ENCODE measurements at regions not wholly inside any gene's neighbourhood (a gene's known extent, or its start where the extent isn't known, plus 50 kb on each side); places are given as distances from the start of the nearest gene placed in this dataset.
A peak's percentile ranks its signal among the peaks of the same experiment; 100 is the strongest.
"Not testable (repeated sequence)": the region's sequence is repeated elsewhere in the genome, so short reads cannot be mapped to it uniquely, and the experiment has no call there.

- no peak for DNase-seq
Observed at GRCh38 chr17:71845337-71845736, 275.5 kb upstream of the SOX9 start.

GRCh38 chr17:71846561-71847110 lies 274.2 kb upstream of the SOX9 start:
- no peak for DNase-seq

GRCh38 chr17:71849783-71850768 lies 270.7 kb upstream of the SOX9 start:
- DNase-seq = no peak

GRCh38 chr17:71850812-71851211 lies 270.0 kb upstream of the SOX9 start:
- no peak for DNase-seq

GRCh38 chr17:71855010-71855409 lies 265.8 kb upstream of the SOX9 start:
- no peak for DNase-seq

- no peak for DNase-seq
Observed at GRCh38 chr17:71864755-71865154, 256.1 kb upstream of the SOX9 start.

- DNase-seq = no peak
Observed at GRCh38 chr17:71866095-71866494, 254.7 kb upstream of the SOX9 start.

- no peak for DNase-seq
Observed at GRCh38 chr17:71869293-71869692, 251.5 kb upstream of the SOX9 start.

GRCh38 chr17:71869841-71870545 lies 250.8 kb upstream of the SOX9 start:
- no peak for DNase-seq

- no peak for DNase-seq
Observed at GRCh38 chr17:71870546-71870862, 250.3 kb upstream of the SOX9 start.

GRCh38 chr17:71872843-71873485 lies 247.9 kb upstream of the SOX9 start:
- DNase-seq = peak; percentile 83 to 86

- DNase-seq = not testable (repeated sequence)
Observed at GRCh38 chr17:71874773-71875172, 246.0 kb upstream of the SOX9 start.

- DNase-seq = no peak
Observed at GRCh38 chr17:71878271-71878670, 242.5 kb upstream of the SOX9 start.

GRCh38 chr17:71878998-71879397 lies 241.8 kb upstream of the SOX9 start:
- DNase-seq = no peak

- no peak for DNase-seq
Observed at GRCh38 chr17:71881041-71881440, 239.8 kb upstream of the SOX9 start.

GRCh38 chr17:71881581-71881980 lies 239.2 kb upstream of the SOX9 start:
- DNase-seq = no peak

GRCh38 chr17:71883258-71883657 lies 237.6 kb upstream of the SOX9 start:
- no peak for DNase-seq

GRCh38 chr17:71883845-71884244 lies 237.0 kb upstream of the SOX9 start:
- no peak for DNase-seq

GRCh38 chr17:71885662-71886061 lies 235.2 kb upstream of the SOX9 start:
- DNase-seq = no peak

GRCh38 chr17:71899317-71899716 lies 221.5 kb upstream of the SOX9 start:
- DNase-seq = no peak

- DNase-seq = no peak
Observed at GRCh38 chr17:71900621-71901229, 220.1 kb upstream of the SOX9 start.

All from right lung (tissue), 2 donors.